HG02588 (cell line): ENCODE measurements at regions not wholly inside any gene's neighbourhood (a gene's known extent, or its start where the extent isn't known, plus 50 kb on each side); places are given as distances from the start of the nearest gene placed in this dataset.
"Not testable (repeated sequence)": the region's sequence is repeated elsewhere in the genome, so short reads cannot be mapped to it uniquely, and the experiment has no call there.

Source experiments
- ATAC-seq: cut with Tn5 transposase; IDR thresholded peaks from one replicate; pipeline ENCODE4 v1.9.1; 2021; ENCODE audit warnings: mild to moderate bottlenecking, moderate library complexity; ENCODE audit not compliant: unreplicated experiment

DNA sequence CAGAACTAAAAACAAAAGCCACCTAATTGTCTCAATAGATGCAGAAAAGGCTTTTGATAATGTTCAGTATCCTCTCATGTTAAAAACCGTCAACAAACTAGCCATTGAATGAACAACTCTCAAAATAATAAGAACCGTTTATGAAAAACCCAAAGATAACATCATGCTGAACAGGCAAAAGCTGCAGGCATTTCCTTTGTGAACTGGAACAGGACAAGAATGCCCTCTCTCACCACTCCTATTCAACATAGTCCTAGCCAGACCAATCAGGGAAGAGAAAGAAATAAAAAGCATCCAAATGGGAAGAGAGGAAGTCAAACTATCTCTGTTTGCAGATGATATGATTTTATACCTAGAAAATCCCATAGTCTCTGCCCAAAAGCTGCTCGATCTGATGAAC, 179.6 kb upstream of the EDNRB start:
- no peak for ATAC-seq

DNA sequence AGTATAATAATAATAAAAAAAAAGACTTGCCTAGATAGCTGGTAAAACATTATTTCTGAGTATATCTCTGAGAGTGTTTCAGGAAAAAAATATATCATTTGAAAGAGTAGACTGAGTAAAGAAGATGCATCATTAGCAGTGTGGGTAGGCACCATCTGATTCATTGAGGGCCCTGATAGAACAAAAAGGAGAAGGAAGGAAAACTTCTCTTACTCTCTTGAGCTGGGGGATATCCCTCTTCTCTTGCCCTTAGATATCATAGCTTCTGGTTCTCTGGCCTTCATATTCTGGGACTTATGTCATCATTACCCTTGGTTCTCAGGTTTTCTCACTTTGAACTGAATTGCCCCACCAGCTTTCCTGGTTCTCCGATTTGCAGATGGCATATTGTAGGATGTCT, 177.6 kb upstream of the EDNRB start:
- ATAC-seq, result no peak

DNA sequence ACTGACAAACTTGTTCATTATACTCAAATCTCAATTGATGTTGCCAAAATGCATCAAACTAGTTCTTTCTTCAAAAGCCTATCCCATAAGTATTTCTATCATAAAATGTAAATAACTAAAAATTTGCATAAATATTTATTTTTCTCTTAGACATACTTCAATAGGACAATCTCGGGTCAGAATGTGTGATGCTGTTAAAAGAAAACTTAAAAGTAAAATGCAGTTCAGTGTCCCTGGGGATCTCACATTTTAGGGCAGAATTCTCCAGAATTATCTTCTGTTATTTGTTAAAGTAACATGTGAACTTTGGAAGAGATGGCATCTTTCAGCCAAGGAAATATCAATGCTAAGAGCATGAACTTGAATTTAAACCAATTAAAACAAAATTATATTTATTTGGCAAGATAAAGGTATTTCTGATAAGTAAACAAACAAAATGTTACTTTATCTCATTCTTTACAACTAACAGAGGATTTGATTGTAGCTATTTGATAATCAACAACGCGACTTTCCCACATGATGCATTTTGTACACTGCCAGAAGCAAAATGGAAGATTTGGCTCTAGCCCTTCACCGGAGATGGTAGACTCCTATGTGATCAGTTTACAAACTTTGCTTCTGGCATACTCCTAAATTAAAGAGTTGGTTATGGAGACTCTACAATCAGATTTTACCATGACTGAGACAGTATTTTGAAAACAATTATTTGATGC, 169.5 kb upstream of the EDNRB start:
- no peak for ATAC-seq

DNA sequence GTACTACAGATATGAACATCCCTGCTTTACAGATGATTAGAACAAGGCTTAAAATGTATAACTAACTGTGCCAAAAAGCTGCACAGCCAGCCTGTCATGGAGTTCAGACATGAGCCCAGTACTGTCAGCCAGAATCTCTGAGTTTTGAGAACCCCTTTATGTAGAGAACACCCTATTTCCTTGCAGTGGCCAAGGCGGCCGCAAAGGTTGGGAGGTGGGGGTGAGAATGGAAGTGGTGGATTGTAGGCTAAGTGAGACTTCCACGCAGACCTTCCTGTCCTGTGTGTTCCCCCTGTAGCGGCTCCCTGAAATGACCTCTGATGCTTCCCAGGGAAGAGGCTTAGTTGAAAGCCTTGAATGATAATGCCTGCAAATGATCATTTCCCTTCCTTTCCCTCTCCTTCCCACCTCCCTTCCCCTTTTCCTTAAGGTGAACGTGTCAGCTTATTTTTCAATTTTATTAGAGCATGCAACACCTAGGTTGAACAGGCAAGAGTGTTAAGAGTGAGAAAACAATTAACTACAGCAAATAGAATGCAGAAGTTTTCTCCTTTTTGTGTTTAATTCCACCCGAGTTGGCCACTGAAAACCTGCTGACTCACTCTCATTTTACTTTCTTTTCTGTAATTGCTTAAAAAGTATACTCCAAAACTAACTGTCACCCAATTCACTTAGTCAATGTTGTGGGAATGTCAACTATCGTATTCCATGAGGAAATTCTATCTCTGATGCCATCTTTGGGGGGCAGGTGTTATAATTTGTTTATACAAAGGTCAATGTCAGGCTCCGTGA, 167.0 kb upstream of the EDNRB start:
- no peak for ATAC-seq

DNA sequence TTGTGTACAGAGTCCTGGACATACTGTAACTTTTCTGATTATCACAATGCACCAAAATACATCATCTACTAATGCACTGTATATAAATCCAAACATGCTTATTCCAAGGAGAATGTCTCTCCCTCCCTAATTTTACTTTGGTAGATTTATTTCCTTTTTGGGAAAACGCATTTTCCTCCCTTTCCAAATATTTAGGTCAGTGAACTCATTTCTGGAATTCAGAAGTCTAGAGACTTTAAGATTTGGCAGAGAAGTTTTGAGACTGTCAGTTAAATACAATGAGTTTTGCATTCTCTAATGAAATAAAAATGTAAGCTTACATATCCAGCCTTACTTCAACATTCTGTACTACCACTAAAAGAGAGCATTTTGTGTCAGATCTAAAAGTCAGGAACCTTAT, 165.8 kb upstream of the EDNRB start:
- ATAC-seq, result no peak

DNA sequence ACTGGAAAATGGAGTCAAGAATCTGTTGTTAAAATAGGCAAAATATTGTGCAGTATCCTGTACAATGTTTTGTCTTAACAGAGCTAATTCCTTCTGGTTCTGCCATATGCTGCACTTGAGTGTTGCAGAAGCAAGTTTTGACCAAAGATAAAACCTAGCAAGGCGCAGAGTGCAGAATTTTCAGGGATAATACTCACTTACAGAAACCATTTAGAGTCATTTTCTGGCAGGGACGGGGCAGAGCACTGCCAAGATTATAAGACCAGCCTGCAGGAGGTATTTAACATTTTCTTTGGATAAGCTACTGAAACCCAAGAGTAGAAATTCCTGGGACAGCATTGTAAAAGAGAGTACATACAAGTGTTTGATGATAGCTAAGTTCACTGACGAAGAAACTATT, 159.5 kb upstream of the EDNRB start:
- no peak for ATAC-seq

DNA sequence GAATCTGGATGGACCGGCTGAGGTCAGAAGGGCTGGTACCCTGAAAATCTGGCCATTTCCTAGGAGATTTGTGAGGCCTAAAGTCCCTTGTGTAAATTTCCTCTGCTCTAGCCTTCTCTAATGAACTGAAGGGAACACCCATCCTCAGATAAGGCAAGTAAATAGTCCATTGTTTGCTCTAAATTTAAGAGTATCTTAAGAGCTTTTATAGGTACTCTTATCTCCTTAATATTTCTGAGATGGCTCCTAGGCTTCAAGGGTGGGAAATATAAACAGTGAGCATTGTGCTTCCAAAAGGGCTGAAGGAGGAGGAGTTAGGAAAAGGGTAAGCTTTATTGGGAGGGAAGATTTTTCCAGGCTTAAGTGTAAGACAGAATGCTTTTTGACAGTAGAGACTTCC, 148.7 kb upstream of the EDNRB start:
- ATAC-seq, result no peak

DNA sequence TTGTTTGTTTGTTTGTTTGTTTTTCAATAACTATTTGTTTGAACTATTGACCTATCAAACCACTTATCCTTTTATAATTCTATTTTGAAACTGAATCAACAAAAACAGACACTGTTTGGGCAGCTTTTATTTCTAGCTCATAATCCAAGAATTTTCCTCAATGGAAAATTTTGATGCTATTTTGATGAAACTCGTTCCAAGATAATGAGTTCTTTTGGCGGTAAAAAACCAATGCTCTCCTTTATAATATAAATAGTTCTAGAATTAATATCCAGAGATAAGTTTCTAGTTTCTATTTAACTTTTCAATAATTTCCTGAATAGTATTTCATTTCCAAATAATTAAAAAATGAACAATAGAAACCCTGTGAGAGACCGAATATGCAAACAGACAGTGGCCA, 146.5 kb upstream of the EDNRB start:
- ATAC-seq, result no peak

DNA sequence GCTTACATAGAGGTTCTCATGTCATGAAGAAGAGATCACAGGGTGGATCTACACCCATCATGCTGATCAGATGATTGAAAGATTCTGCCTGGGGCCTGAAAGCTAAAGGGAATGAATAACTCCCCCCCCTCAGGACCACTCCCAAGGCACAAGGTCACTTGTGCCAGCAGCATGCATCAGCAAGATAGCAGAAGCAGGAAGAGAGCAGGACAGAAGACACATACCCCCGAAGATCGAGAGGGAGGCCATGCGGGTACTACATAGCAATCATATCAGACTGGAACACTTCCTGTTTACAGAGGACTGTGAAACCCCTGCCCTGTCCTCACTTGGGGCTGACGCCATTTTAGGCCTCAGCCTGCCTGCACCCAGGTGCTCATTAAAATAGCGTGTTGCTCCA, 143.2 kb upstream of the EDNRB start:
- ATAC-seq, result no peak

DNA sequence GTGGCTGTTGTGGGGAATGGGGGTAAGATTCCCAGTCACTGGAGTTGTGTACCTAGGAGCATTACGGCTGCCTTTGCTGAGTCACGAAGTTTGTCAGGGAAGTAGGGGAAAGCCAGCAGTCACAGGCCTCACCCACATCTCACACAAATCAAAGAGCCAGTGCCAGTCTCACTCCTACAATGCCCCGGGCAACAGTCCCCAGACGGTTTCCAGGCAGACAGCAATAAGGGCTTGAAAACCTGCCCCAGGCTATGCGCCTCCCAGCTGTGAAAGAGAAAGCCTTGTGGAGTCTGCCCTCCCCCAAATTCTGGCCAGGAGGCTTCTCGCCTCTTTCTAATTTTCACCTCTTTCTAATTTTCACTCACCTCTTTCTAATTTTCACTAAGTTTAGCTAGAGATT, 142.3 kb upstream of the EDNRB start:
- no peak for ATAC-seq

DNA sequence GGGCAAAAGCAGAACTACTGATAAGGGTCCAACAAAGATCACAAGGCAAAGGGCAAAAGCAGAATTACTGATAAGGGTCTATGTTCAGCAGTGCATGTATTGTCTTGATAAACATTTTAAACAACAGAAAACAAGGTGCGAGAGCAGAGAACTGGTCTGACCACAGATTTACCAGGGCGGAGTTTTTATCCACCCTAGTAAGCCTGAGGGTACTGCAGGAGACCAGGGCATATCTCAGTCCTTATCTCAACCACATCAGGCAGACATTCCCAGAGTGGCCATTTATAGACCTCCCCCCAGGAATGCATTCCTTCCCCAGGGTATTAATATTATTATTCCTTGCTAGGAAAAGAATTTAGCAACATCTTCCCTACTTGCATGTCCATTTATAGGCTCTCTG, 138.2 kb upstream of the EDNRB start:
- not testable (repeated sequence) for ATAC-seq

DNA sequence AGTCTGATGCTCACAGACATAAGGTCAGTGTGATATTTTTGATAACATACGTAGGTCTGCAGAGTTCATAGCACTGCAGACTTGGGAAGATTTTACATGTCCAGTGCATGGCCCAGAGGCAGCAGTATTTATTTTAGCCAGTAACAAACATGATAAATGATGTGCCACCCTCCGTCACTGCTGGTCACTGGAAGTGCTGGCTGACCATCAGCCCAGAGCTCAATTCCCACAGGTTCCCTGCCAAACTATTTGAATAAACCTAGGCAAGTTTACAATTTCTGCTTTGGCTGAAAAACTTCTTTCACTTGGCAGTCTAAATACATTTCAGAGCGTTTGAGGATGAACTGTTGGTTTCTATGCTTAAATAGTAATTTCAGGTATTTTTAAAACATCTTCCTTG, 135.5 kb upstream of the EDNRB start:
- no peak for ATAC-seq

DNA sequence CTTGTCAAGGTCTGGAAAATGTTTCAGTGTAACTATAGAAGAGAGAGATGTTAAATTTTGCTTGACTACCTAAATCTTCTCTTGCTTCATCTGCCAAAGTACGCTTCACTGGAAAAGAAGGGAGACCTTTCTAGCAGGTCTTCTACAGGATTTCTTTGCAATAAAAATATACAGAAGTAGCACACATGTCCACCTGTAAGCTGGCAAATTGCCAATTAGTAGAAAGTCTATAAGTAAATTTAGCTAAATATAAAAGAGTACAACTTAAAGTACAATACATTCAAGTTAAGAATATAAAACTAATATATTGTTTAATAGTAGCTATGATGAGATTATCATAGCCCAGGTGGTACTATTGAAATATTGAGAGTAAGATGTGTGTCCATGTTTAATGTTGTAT, 128.5 kb upstream of the EDNRB start:
- no peak for ATAC-seq

DNA sequence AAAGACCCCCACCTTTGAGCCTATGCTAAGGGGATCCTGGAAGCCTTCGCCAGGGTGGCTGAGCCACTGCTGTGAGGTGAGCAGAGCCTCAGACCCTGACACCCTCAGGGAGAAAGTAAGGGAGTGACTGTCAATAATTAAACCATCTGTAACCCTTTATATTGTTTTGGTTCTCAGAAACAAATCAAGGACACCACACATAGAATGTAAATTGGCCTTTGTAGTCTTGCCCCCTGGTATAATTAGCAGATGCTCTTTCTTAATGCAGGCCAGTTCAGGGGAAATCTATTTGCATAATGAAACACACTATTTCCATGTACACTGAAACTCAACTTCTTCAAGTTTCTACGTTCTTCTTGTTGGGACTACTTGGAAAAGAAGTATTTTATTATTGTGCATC, 127.7 kb upstream of the EDNRB start:
- ATAC-seq, result peak; percentile 84

DNA sequence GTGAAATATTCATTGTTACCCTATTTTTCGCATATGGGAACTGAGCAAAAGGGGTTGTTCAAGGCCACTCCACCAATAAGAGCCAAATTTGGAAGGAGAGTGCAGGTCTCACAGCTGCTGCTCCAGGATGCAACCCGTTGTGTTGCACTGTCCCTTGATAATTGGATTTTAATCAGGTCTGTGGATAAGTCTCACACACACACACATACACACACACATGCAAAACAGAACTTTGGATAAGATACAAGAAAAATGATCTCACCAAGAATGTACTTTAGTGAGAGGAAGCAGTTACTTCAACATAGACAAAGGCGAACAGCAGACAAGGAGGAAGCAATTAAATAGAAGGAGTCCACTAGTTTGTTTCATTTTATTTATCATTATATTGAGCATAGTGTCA, 127.3 kb upstream of the EDNRB start:
- peak; percentile 18 for ATAC-seq

DNA sequence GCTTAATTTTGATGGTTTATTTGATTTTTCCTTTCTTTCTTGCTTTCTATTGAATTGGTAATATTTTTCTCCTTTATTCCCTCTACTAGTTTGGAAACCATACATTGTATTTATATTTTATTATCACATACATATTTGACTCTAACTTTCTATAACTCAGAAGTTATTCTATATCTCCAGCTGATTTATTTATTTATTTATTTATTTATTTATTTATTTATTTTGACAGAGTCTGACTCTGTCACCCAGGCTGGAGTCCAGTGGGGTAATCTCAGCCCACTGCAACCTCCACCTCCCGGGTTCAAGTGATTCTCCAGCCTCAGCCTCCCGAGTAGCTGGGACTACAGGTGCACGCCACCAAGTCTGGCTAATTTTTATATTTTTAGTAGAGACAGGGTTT, 122.7 kb upstream of the EDNRB start:
- ATAC-seq, result not testable (repeated sequence)

DNA sequence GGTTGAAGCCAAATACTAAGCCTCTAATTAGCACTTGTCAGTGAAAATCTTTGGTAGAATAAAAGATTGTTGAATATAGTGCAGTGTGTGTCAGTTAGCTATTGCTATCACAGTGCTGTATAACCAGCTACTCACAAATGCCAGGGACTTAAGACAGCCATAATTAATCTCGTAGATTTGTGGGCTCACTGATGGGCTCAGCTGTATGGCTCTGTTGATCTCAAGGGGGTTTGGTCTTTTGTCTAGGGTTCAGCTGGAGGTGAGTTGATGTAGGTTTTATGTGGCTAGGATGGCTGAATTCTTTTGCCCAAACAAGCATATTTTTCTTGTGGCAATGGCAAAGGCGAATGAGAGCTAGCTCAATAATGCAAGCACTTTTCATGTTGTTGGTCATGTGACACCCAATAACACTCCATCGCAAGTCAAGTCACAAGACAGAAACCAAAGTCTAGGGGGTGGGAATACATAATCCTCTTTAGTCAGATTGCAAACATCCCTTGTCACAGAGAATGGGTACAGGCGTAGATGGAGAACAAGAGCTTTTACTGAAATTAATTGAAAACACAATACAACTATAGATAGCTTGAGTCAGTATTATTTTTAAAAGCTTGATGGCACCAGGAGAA, 121.7 kb upstream of the EDNRB start:
- ATAC-seq, result no peak

DNA sequence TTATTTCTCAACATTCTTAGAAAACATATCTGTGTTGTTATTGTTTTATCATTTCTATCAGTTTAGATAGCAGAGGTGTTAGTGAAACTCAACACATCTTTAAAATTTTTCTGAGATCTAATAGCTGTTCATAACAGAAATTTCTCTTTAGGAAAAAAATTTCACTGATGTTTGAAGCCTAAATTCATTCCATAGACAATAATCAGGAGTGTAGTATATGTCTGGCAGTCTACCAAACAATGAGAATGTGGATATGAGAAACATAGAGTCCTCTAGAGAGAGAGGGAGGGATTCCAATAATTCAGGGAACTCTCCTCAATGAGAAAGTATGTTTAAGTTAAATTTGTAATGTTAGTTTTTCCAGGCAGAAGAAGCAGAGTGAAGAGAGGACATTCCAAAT, 118.2 kb upstream of the EDNRB start:
- ATAC-seq, result no peak

DNA sequence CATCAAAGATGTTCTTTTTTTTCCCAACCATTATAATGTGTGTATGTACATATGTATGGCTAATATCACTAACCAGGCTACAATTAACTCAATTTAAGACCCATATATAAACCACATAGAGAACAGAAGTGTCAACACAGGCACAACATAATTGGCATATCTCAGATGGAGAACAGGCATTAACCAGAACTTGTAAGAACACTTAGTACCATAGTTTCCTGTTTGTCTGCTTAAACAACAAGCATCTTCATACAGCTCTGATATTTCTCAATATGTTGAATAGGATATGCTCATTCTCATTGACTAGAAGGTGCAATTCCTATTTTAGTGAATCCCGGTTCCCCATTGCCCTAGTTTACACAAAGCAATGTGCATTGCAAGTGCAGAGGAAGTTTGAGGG, 116.9 kb upstream of the EDNRB start:
- ATAC-seq, result no peak

DNA sequence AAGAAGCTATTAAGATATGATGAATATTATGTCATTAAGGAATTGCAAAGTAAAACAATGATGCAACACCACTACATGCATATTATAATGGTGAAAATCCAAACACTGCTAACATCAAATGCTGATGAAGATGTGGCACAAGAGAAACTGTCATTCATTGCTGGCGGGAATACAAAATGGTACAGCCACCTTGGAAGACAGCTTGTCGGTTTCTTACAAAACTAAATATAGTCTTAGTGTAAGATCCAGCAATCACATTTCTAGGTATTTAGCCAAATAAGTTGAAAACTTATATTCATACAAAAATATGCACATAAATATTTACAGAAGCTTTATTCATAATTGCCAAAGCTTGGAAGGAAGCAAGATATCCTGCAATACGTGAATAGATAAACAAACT, 114.9 kb upstream of the EDNRB start:
- no peak for ATAC-seq

DNA sequence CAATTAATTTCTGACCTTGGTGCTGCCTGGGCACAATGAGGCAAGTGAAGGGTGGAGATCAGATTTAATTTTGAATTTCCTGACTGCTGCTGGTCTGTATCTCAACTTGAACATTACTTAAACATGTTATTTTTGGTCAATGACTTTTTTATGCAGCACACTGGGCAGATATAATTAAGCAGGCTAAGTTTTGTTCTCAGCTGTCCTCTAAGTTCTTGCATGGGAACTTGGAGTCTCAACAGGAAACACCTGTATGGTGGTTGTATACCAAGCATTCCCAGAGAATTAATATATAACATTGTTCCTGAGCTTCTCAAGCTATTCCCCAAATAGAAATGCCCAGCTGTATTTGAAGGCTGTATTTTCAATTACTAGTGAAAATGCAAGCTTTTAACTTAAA, 113.5 kb upstream of the EDNRB start:
- no peak for ATAC-seq

DNA sequence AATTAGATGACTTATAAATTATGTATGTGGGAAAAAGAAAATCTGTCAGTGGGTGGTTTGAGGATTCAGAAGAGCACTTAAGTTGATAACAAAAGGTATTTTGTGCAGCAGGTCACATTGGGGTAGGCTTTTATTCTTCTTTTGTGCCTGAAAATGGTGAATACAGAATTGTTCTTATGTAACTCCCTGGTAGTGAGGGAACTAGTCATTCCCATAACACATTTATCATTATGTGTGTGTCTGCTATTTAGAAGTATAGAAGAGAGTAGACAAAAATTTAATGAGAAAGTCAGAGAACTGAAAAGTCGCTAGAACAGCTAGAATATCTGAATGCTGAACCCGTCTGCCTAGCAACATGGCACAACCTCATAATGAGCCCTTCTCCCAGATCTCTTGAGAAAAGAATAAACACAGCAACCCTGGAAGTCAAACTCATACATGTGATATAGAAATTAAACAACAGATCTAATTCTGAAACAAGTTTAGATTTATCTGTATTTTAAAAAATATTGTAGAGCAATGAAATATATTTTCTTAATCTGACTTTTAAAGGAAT, 111.8 kb upstream of the EDNRB start:
- ATAC-seq, result no peak
